ENCODE measurements at regions not wholly inside any gene's neighbourhood (a gene's known extent, or its start where the extent isn't known, plus 50 kb on each side); places are given as distances from the start of the nearest gene placed in this dataset.

DNA sequence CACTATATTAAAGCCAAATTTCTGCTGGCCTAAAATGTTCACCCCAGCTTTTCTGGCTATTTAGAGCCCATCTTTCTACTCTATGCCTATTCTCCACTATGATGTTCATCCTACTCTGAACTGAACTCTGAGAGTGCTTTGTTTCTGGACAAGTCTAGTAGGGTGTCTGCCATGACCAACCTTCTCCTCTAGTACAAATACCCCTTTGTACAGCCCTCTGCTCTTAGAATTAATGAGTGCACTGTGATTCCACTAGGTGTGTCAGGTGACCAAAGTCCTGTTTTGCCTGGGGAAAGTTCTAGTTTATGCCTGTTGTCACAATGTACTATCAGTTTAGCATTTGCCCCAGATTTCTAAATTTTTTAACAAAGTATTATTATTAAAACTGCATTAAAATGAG lies 388.1 kb upstream of the MAD2L1 start:
- TF ChIP-seq YY1 (IDR thresholded peaks at IDR 0.05; ENCODE audit: insufficient read depth, insufficient read length) (no peak), ZNF274 (IDR thresholded peaks at IDR 0.05; ENCODE audit: low read depth, low read length) (no peak), SUZ12 (IDR thresholded peaks at IDR 0.05; ENCODE audit: extremely low read depth, insufficient read depth, insufficient read length) (no peak)
